Mesenteric fat pad (tissue), 1 donor: ENCODE measurements at regions not wholly inside any gene's neighbourhood (a gene's known extent, or its start where the extent isn't known, plus 50 kb on each side); places are given as distances from the start of the nearest gene placed in this dataset.

ENCODE experiments used
- DNase-seq: peaks from one replicate; pipeline ENCODE4 v3.0.0-alpha.2; 2020; ENCODE audit warnings: low spot score
- donor health status: DM: yes; HTN: yes; CAD: no.

GRCh38 chr12:60123557-60123956 lies 527.7 kb downstream of the SLC16A7 start:
- no peak for DNase-seq

GRCh38 chr12:60137513-60137912 lies 541.7 kb downstream of the SLC16A7 start:
- no peak for DNase-seq

- DNase-seq = no peak
These were observed 542.7 kb downstream of the SLC16A7 start for GRCh38 chr12:60138526-60138925.

GRCh38 chr12:60144395-60144794 lies 548.6 kb downstream of the SLC16A7 start:
- no peak for DNase-seq

GRCh38 chr12:60148109-60148508 lies 552.3 kb downstream of the SLC16A7 start:
- no peak for DNase-seq

GRCh38 chr12:60148831-60149230 lies 553.0 kb downstream of the SLC16A7 start:
- DNase-seq = no peak

GRCh38 chr12:60152756-60153155 lies 556.9 kb downstream of the SLC16A7 start:
- no peak for DNase-seq

- DNase-seq = no peak
These were observed 563.9 kb downstream of the SLC16A7 start for GRCh38 chr12:60159761-60160160.

- DNase-seq = no peak
These were observed 567.3 kb downstream of the SLC16A7 start for GRCh38 chr12:60162988-60163720.

- no peak for DNase-seq
These were observed 570.0 kb downstream of the SLC16A7 start for GRCh38 chr12:60165781-60166180.

GRCh38 chr12:60168441-60168840 lies 572.6 kb downstream of the SLC16A7 start:
- no peak for DNase-seq

- DNase-seq = no peak
These were observed 574.1 kb downstream of the SLC16A7 start for GRCh38 chr12:60169904-60170303.

GRCh38 chr12:60172266-60173211 lies 576.7 kb downstream of the SLC16A7 start:
- DNase-seq = no peak

- no peak for DNase-seq
These were observed 577.7 kb downstream of the SLC16A7 start for GRCh38 chr12:60173224-60174170.

GRCh38 chr12:60174476-60174875 lies 578.6 kb downstream of the SLC16A7 start:
- no peak for DNase-seq

GRCh38 chr12:60174941-60175340 lies 579.1 kb downstream of the SLC16A7 start:
- no peak for DNase-seq

- DNase-seq = no peak
These were observed 581.1 kb downstream of the SLC16A7 start for GRCh38 chr12:60176891-60177290.

GRCh38 chr12:60180298-60180697 lies 584.5 kb downstream of the SLC16A7 start:
- DNase-seq = no peak

- no peak for DNase-seq
These were observed 586.5 kb downstream of the SLC16A7 start for GRCh38 chr12:60182354-60182753.

- no peak for DNase-seq
These were observed 588.3 kb downstream of the SLC16A7 start for GRCh38 chr12:60184096-60184495.

- DNase-seq = no peak
These were observed 589.2 kb downstream of the SLC16A7 start for GRCh38 chr12:60185060-60185459.
